ENCODE measurements at regions not wholly inside any gene's neighbourhood (a gene's known extent, or its start where the extent isn't known, plus 50 kb on each side); places are given as distances from the start of the nearest gene placed in this dataset.
A peak's percentile ranks its signal among the peaks of the same experiment; 100 is the strongest.

DNA sequence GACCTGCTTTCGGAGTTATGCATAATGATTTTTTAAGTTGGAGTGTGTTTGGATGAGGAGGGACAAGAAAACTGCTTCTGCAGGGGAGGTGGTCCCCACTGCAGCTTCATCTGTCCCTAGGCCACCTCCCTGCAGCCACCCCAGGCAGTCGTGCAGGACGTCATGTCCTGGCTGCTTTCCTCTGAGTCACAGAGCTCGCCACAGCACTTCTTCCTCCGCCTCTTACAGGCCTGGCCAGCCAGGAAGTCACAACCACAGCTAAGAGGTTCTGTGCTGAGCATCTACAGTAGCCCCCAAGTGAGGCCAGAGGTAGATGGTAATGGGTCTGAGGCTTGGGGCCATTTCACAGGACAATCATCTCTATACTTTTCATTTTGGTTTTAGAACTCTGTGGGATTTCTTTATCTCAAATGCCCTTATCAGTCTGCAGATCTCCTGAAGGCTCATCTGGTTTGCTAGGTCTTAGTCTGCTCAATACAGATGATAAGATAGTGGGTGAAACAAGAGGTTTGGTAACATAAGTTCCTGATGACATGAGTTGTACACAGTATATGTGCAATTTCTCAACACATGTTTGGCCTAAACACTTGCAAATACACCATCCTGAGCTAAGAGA, 106.4 kb downstream of the ARF6 start:
- peak; percentile 90 for DNase-seq (ENCODE audit: low read depth, low spot score)

GRCh38 chr14:49999826-50000379, 107.0 kb downstream of the ARF6 start:
- no peak for DNase-seq (ENCODE audit: low read depth, low spot score)

DNA sequence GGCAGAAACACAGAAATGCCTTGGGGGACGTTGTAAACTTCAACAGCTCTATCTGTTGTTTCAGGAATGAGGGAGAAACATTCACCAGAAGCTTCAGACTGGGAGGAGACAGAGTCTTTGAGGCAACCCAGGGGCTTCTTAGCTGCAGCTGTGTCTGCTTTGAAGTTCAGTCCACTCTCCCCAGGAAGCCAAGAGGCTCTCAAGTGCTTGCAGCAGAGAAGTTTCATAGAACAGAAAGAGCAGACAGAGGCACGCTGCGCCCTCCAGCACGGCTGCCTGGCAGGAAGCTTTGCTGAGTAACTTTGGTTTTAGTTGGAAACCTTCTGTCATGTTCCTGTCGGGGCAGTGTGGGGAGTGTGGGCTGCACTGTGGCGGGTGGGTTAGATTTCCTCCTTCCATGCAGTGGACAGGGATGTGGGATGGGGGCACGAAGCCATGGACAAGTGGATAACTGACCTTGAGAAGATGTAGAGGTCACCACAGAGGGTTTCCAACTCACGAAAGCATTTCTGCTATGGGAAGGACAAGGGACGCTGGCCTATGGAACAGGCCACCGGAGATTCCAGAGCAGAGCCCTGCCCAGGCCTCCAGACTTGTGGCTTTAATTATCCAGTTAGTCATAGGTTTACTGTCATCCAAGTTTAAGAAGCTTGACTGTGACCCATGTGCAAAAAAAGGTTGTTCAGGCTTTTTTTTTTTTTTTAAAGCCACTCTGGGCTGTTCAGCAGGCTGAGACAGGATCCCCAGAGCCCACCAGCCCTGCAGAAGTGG, 107.7 kb downstream of the ARF6 start:
- peak; percentile 85 for DNase-seq (ENCODE audit: low read depth, low spot score)

- peak; percentile 72 for DNase-seq (ENCODE audit: low read depth, low spot score)
Measured at GRCh38 chr14:50001151-50001998, 108.5 kb downstream of the ARF6 start.

- no peak for DNase-seq (ENCODE audit: low read depth, low spot score)
Measured at GRCh38 chr14:50001999-50002925, 109.4 kb downstream of the ARF6 start.

DNA sequence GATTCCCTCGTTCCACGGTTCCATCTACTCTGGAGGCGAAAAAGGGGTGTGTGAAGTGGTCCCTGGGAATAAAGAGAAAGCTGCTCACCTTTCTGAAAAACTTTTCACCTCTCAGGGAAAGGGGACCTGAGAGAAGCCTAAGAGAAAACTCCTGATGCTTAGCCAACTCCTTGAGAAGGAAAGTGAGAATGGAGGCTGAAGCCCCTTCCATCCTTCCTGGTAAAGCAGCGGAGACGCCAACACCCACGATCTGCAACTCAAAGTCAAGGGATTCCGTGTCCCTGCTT, 110.0 kb downstream of the ARF6 start:
- no peak for DNase-seq (ENCODE audit: low read depth, low spot score)

DNA sequence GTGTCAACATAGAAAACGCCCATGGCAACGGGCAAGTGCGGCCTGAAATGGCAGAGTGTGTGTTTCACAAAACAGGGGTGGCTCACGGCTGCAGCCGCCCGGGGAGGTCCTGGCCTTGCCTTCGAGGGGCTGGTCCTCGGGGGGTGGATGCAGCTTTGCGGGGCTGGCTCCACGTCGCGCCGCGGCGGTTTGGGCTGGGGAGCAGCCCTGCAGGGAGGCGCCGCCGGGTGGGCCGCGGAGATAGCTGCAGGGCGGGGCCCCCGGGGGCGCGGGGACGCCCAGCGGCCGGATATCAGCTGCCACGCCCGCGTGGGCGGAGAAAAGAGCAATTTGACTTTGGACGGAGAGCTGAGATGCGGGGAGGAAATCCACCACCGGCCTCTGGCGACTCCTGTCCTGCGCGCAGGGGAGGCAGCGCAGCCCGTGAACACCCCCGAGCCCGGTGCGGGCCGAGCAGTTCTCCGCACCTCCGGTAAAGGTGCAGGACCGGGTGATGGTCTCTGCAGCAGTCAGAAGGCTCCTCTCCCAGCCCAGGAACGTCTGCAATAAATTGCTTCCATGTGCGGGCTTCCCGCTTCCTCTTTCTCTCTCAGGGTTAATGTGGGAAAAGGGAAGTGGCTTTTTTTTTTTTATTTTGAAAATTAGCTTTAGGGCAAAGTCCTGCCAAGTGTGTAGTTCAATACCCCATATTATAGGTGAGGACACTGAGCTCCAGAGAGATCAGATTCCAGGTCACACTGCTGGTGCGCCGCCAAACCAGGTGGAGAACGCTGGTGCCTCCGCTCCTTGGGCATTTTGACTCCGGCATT, 110.5 kb downstream of the ARF6 start:
- DNase-seq (ENCODE audit: low read depth, low spot score), result peak; percentile 65

DNA sequence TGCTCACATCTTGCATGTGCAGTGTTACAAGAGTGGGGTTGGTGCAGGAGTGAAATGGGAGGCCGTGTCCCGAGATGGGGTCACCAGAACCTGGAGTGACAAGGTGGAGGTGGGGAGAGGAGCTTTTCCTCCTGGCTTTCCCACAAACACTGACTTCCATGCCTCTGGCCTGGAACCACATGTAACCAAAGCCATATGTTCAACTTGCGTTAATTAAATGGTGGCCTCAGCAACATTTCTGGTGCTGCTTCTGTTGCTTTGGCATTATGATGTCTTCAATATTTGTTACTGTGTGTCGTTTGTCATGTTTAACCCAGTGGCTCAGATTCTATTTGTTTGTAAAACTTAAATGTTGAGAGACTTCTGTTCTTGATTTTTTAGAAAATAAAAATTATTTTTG, 110.2 kb downstream of the VCPKMT start:
- DNase-seq (ENCODE audit: low read depth, low spot score), result no peak

GRCh38 chr14:50007123-50007903, 109.1 kb downstream of the VCPKMT start:
- no peak for DNase-seq (ENCODE audit: low read depth, low spot score)

DNA sequence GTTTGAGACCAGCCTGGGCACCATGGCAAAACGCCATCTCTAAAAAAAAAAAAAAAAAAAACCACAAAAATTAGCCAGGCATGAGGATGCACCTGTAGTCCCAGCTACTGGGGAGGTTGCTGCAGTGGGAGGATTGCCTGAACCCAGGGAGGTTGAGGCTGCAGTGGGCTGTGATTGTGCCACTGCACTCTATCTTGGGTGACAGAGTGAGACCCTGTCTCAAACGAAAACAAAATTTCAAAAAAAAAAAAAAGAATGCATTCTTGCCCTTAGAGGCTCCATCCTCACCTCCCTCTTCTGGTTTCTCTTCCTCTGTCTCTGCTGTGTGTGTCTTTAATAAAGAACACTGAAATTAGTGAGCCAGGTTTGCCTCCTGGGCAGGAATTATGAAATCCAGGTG, 107.8 kb downstream of the VCPKMT start:
- DNase-seq (ENCODE audit: low read depth, low spot score), result no peak

- no peak for DNase-seq (ENCODE audit: low read depth, low spot score)
Measured at GRCh38 chr14:50008974-50009373, 107.4 kb downstream of the VCPKMT start.

DNA sequence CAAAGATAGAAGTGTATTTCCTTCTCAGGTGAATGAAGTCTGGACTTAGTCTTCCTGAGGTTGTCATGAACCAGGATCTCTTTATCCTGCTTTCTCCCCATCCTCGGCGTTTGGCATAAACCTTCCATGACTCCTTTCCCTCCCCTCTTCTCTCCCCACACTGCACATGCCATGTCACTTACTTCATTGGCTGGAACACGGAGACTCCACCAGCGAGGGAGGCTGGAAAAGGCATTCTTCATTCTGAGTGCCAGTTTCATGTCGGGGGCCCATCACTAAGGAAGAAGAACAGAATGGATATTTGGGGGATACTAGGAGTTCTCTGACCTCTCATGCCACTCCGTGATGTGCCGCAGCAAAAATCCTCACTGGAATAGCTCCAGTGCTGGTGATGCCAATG, 105.6 kb downstream of the VCPKMT start:
- DNase-seq (ENCODE audit: low read depth, low spot score), result no peak

DNA sequence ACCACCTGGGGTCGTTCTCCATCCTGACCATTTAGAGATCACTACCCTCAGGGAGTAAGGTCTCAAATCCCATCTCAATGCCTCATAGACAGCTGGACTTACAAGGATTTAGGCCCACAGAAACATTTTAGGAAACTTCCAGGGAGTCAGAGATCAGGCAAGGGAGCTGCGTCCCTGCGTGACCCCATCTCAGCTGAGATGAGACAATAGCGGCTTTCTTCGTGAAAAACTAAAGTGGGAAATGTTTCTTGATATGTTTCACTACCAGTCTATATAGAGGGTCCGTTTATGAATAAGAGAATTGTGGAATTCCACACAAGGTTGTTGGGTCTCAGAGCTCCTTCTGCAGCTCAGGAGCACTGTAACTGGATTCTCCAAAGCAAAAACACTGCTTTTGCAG, 105.1 kb downstream of the VCPKMT start:
- no peak for DNase-seq (ENCODE audit: low read depth, low spot score)

- DNase-seq (ENCODE audit: low read depth, low spot score), result no peak
Measured at GRCh38 chr14:50012644-50013043, 103.7 kb downstream of the VCPKMT start.

- DNase-seq (ENCODE audit: low read depth, low spot score), result no peak
Measured at GRCh38 chr14:50013198-50013918, 103.0 kb downstream of the VCPKMT start.

DNA sequence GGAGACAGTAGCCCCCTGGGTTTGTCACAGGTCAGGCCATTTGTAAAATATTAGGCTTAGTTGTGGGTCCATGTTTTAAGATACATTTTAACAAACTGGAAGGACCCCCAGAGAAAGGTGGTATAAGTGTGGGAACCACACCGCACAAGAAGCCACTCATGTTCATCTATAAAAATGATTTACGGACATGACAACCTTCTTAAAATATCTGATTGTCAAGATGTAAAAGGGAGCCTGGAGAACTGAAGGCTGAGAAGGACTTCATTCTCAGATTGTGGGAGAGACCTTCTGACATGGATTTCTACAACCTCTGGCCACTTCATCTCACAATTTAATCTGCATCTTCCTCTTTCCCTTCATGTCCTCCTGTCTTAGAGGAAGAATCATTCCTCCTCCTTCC, 102.4 kb downstream of the VCPKMT start:
- no peak for DNase-seq (ENCODE audit: low read depth, low spot score)

- DNase-seq (ENCODE audit: low read depth, low spot score), result no peak
Measured at GRCh38 chr14:50014809-50015430, 101.5 kb downstream of the VCPKMT start.

DNA sequence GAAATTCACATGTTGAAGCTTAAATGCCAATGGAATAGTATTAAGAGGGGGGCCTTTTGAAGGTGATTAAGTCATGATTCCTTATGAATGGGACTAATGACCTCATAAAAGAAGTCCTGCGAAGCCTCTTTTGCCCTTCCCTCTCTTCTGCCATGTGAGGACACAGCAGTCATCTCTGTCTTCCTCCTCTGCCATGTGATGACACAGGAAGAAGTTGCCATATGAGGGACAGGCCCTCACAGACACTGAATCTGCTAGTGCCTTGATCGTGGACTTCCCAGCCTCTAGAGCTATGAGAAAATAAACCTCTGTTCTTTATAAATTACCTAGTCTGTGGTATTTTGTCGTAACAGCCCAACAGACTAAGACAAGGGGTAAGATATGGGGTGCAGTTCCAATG, 100.7 kb downstream of the VCPKMT start:
- no peak for DNase-seq (ENCODE audit: low read depth, low spot score)

Data from astrocyte of the hippocampus (primary cell).